GM13976 (cell line): ENCODE measurements at regions not wholly inside any gene's neighbourhood (a gene's known extent, or its start where the extent isn't known, plus 50 kb on each side); places are given as distances from the start of the nearest gene placed in this dataset.

Experiments
- DNase-seq: peaks from one replicate; pipeline ENCODE4 v3.0.0; 2012; ENCODE audit warnings: low spot score
- in situ Hi-C: fragments of 300-500 bp; cut with MboI; formaldehyde crosslinking; loops from one replicate; pipeline ENCODE4 v1.12.0; 2022; ENCODE audit warnings: low sequenced_read_pairs, mixed read lengths, inconsistent platforms; ENCODE audit not compliant: unreplicated experiment
- TF ChIP-seq, protein P1 (sequence below): IDR thresholded peaks from 2 replicates; pipeline ENCODE4 v1.5.1; 2012; ENCODE audit warnings: borderline replicate concordance, mild to moderate bottlenecking; ENCODE audit not compliant: insufficient read depth; ENCODE audit errors: extremely low read depth, missing control alignments, control extremely low read depth

DNA sequence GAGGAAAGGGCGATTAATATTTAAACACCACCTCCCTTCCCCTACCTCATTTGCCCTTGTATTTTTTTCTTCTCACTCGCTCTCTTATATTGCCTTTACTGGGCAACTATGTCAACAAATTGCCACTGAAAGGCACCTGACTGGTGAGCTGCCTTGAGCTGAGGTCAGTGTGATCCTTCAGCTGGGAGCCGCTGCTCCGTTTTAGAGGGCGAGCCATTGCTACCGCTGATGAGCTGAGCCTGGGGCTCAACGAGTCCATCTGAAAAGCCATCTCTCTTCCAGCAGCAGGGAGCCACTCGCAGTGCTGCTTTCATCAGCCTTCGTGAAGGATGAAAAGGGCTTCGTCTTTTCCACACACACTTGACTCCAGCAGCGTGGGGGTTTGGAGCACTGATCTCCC lies 108.0 kb upstream of the KIF26B start:
- DNase-seq = no peak
- TF ChIP-seq, protein P1, sequence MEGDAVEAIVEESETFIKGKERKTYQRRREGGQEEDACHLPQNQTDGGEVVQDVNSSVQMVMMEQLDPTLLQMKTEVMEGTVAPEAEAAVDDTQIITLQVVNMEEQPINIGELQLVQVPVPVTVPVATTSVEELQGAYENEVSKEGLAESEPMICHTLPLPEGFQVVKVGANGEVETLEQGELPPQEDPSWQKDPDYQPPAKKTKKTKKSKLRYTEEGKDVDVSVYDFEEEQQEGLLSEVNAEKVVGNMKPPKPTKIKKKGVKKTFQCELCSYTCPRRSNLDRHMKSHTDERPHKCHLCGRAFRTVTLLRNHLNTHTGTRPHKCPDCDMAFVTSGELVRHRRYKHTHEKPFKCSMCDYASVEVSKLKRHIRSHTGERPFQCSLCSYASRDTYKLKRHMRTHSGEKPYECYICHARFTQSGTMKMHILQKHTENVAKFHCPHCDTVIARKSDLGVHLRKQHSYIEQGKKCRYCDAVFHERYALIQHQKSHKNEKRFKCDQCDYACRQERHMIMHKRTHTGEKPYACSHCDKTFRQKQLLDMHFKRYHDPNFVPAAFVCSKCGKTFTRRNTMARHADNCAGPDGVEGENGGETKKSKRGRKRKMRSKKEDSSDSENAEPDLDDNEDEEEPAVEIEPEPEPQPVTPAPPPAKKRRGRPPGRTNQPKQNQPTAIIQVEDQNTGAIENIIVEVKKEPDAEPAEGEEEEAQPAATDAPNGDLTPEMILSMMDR = no peak
- in situ Hi-C loops = loop anchor here (5.0 to 10.0 kb wide), 2 partner anchors 244 to 442 kb away; no protein-coding TSS in a partner anchor

DNA sequence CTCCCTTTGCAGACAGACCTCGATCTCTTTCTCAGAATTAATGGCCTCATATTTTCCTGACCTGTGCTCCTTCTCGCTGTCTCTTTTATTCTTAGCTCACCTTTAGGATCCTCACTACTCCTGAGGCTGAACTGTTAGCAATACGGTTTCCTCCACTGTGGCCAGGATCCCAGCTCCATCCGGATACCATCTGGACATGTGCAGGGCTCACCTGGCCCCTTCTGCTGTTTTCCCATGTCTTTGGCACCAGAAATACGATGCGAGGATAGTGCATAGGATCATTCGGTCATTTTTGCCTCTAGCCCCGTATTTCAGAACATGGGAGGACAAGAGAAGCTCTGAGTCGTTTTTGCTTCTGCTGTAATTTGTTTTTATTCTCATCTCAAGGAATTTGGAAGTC lies 108.5 kb upstream of the KIF26B start:
- in situ Hi-C loops = loop anchor here (5.0 to 10.0 kb wide), 2 partner anchors 244 to 442 kb away; no protein-coding TSS in a partner anchor
- no peak for DNase-seq
- TF ChIP-seq, protein P1 = no peak

- TF ChIP-seq, protein P1 = no peak
- in situ Hi-C loops = loop anchor here (5.0 to 10.0 kb wide), 2 partner anchors 243 to 440 kb away; no protein-coding TSS in a partner anchor
- DNase-seq = no peak
Measured at GRCh38 chr1:245045087-245045881, 109.5 kb upstream of the KIF26B start.

DNA sequence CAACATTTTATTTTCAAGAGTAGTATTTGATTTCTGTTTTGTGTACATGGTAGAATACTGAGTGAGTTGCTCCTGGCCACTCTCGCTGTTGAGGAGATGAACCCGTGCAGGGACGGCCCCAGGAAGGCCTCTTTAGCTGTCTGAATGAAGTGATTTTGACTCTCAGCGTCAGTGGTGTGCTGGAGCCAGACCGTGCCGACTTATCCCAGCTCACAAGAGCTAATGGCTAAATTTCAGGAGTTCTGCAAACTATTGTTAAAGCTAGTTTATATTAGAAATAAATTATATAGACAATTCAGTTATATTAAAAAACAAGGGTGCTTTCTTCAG lies 111.2 kb upstream of the KIF26B start:
- TF ChIP-seq, protein P1 = no peak
- DNase-seq = no peak
- in situ Hi-C loops = loop anchor here (10.0 kb wide), 1 partner anchor 439 kb away; no protein-coding TSS in a partner anchor

DNA sequence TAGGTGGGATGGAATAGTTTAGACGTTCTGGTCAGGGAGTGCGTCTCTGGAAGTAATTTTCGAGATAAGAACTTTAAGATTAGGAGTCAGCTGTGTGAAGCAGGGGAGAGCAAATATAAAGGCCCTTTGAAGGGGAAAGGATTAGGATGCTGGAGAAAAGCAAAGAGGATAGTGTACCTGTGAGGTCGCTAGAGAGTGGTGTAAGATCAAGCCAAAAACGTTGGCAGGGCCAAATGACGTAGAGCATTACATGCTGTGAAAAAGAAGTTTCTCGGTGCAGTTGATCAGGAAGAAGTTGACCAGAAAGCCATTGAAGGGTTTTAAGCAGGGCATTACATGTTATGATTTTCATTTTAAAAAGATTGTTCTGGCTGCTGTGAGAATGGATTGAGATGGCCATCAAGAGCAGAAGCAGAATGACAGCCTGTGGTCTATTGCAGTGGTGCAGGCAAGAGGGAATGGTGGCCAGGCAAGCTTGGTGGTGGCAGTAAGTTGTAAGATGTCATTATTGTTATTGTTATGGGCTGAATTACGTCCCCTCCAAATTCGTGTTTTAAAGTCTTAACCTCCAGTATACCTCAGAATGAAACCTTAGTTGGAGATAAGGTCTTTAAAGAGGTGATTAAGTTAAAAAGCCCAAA lies 113.6 kb upstream of the KIF26B start:
- DNase-seq = no peak
- TF ChIP-seq, protein P1 = no peak
- in situ Hi-C loops = loop anchor here (10.0 kb wide), 1 partner anchor 436 kb away; no protein-coding TSS in a partner anchor

DNA sequence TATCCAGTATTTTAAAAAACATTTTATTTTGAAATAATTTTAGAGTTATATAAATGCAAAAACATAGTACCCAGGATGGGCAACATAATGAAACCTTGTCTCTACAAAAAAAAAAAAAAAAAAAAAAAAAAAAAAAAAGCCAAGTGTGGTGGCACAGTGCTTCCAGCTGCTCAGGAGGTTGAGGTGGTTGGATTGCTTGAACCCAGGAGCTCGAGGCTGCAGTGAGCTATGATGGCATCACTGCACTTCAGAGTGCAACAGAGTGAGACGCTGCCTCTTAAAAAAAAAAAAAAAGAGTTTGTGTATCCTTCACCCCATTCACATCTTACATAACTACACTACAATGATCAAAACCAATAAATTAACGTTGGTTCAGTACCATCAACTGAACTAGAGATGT lies 115.6 kb upstream of the KIF26B start:
- in situ Hi-C loops = no loop called here
- TF ChIP-seq, protein P1 = no peak
- DNase-seq = no peak
